IPS DF 19.7 (cell line): ENCODE measurements at regions not wholly inside any gene's neighbourhood (a gene's known extent, or its start where the extent isn't known, plus 50 kb on each side); places are given as distances from the start of the nearest gene placed in this dataset.
A peak's percentile ranks its signal among the peaks of the same experiment; 100 is the strongest.

Experiments used
- DNase-seq: peaks from one replicate; pipeline ENCODE4 v3.0.0-alpha.2; 2013; ENCODE audit warnings: low read depth, low spot score

- DNase-seq = no peak
Observed at GRCh38 chrX:4268676-4269075, 555.2 kb upstream of the PRKX start.

GRCh38 chrX:4265036-4265435, 551.6 kb upstream of the PRKX start:
- no peak for DNase-seq

GRCh38 chrX:4263030-4263803, 549.8 kb upstream of the PRKX start:
- DNase-seq = no peak

GRCh38 chrX:4253092-4253491, 539.6 kb upstream of the PRKX start:
- DNase-seq = no peak

- no peak for DNase-seq
Observed at GRCh38 chrX:4249401-4249800, 536.0 kb upstream of the PRKX start.

- no peak for DNase-seq
Observed at GRCh38 chrX:4243759-4244158, 530.3 kb upstream of the PRKX start.

GRCh38 chrX:4240541-4241194, 527.2 kb upstream of the PRKX start:
- no peak for DNase-seq

- DNase-seq = no peak
Observed at GRCh38 chrX:4239650-4240540, 526.4 kb upstream of the PRKX start.

- no peak for DNase-seq
Observed at GRCh38 chrX:4238916-4239315, 525.5 kb upstream of the PRKX start.

- DNase-seq = no peak
Observed at GRCh38 chrX:4225086-4225485, 511.6 kb upstream of the PRKX start.

- DNase-seq = no peak
Observed at GRCh38 chrX:4206941-4207340, 493.5 kb upstream of the PRKX start.

GRCh38 chrX:4197971-4198370, 484.5 kb upstream of the PRKX start:
- DNase-seq = no peak

GRCh38 chrX:4193500-4194155, 480.2 kb upstream of the PRKX start:
- DNase-seq = no peak

- no peak for DNase-seq
Observed at GRCh38 chrX:4186331-4186730, 472.9 kb upstream of the PRKX start.

- DNase-seq = no peak
Observed at GRCh38 chrX:4185086-4185485, 471.6 kb upstream of the PRKX start.

- DNase-seq = peak; percentile 30
Observed at GRCh38 chrX:4182408-4182806, 469.0 kb upstream of the PRKX start.

- peak; percentile 20 for DNase-seq
Observed at GRCh38 chrX:4181782-4182407, 468.4 kb upstream of the PRKX start.

GRCh38 chrX:4179031-4179430, 465.6 kb upstream of the PRKX start:
- DNase-seq = no peak

- no peak for DNase-seq
Observed at GRCh38 chrX:4175221-4175620, 461.8 kb upstream of the PRKX start.

GRCh38 chrX:4173743-4174142, 460.3 kb upstream of the PRKX start:
- no peak for DNase-seq

- no peak for DNase-seq
Observed at GRCh38 chrX:4151798-4152197, 438.3 kb upstream of the PRKX start.
